SK-N-SH (cell line): ENCODE measurements at regions not wholly inside any gene's neighbourhood (a gene's known extent, or its start where the extent isn't known, plus 50 kb on each side); places are given as distances from the start of the nearest gene placed in this dataset.

Experiments
- CTCF ChIA-PET: fragments of 300-600, 350-600 bp; formaldehyde crosslinking; extraction: SDS; loops from one replicate; lab custom pipeline; 2021; lab: Yijun Ruan, JAX
- POLR2A ChIA-PET: fragments of 350-600 bp; sonication (Branson Sonifier 250); formaldehyde crosslinking; extraction: SDS; loops from one replicate; lab custom pipeline; 2020; ENCODE audit warnings: antibody characterized with exemption, inconsistent platforms; lab: Yijun Ruan, JAX
- DNase-seq: peaks from one replicate; pipeline ENCODE4 v3.0.0; 2012
- H2AFZ ChIP-seq: fragments of 200-600 bp; sonication (generic); 2 replicates; pipeline ENCODE4 v1.8.1; 2016; ENCODE audit warnings: antibody characterized with exemption, mild to moderate bottlenecking, low read depth
- H3F3A ChIP-seq: fragments of 200-600 bp; sonication (generic); replicated peaks from 2 replicates; pipeline ENCODE3; 2016; ENCODE audit warnings: antibody characterized with exemption, mild to moderate bottlenecking; ENCODE audit not compliant: insufficient read depth
- H3K27ac ChIP-seq, 2 experiments: fragments of 200-500 bp in 1 of 2; fragments of 200-600 bp in 1 of 2; sonication (Bioruptor generic) in 1 of 2; sonication (generic), shearing (Covaris generic) in 1 of 2; 2 replicates each; pipeline versions ENCODE4 v1.5.1 to v1.6.1; 2014 to 2016; ENCODE audit warnings: low read depth in 2 of 2, inconsistent platforms in 1 of 2, low read length in 1 of 2, mild to moderate bottlenecking in 1 of 2, mixed read lengths in 1 of 2
- H3K27me3 ChIP-seq: fragments of 200-600 bp; sonication (generic), shearing (Covaris generic); 2 replicates; pipeline ENCODE4 v1.6.1; 2016; ENCODE audit warnings: mixed run types; ENCODE audit not compliant: insufficient read depth
- H3K36me3 ChIP-seq, 2 experiments: fragments of 200-500 bp in 1 of 2; fragments of 200-600 bp in 1 of 2; sonication (Bioruptor generic) in 1 of 2; sonication (generic) in 1 of 2; replicated peaks in 1 of 2; 2 replicates each; pipeline versions ENCODE3 to v1.5.1; 2014 to 2016; ENCODE audit warnings: low read length in 1 of 2, mild to moderate bottlenecking in 1 of 2; ENCODE audit not compliant: insufficient read depth in 2 of 2, control insufficient read depth in 1 of 2
- H3K4me1 ChIP-seq, 2 experiments: fragments of 200-500 bp in 1 of 2; fragments of 200-600 bp in 1 of 2; sonication (Bioruptor generic) in 1 of 2; sonication (generic), shearing (Covaris generic) in 1 of 2; 2 replicates each; pipeline versions ENCODE4 v1.5.1 to v1.6.1; 2014 to 2016; ENCODE audit warnings: low read depth in 1 of 2, low read length in 1 of 2, mixed run types in 1 of 2; ENCODE audit not compliant: insufficient read depth in 2 of 2, control insufficient read depth in 1 of 2
- H3K4me2 ChIP-seq: fragments of 200-600 bp; sonication (generic), shearing (Covaris generic); 2 replicates; pipeline ENCODE4 v1.6.1; 2017; ENCODE audit warnings: mixed run types
- H3K4me3 ChIP-seq, 2 experiments: fragments of 200-500 bp in 1 of 2; fragments of 200-600 bp in 1 of 2; sonication (Bioruptor generic) in 1 of 2; sonication (generic), shearing (Covaris generic) in 1 of 2; 2 replicates each; pipeline versions ENCODE4 v1.5.1 to v1.8.1; 2014 to 2016; ENCODE audit warnings: low read depth in 2 of 2, inconsistent platforms in 1 of 2, low read length in 1 of 2, mild to moderate bottlenecking in 1 of 2, mixed read lengths in 1 of 2, moderate library complexity in 1 of 2
- H3K79me2 ChIP-seq: fragments of 200-600 bp; sonication (generic); 2 replicates; pipeline ENCODE4 v1.8.1; 2017; ENCODE audit warnings: mild to moderate bottlenecking; ENCODE audit not compliant: insufficient read depth
- H3K9ac ChIP-seq: fragments of 200-600 bp; sonication (generic); 2 replicates; pipeline ENCODE4 v1.6.1; 2017; ENCODE audit warnings: mixed run types
- H3K9me2 ChIP-seq: fragments of 200-600 bp; sonication (generic); 2 replicates; pipeline ENCODE4 v1.6.1; 2017; ENCODE audit warnings: mixed run types
- H3K9me3 ChIP-seq: fragments of 200-600 bp; sonication (generic); 2 replicates; pipeline ENCODE4 v1.6.1; 2017; ENCODE audit warnings: mixed run types, mild to moderate bottlenecking, moderate library complexity
- H4K20me1 ChIP-seq: fragments of 200-600 bp; sonication (generic); 2 replicates; pipeline ENCODE4 v1.6.1; 2017; ENCODE audit warnings: mild to moderate bottlenecking, mixed run types; ENCODE audit not compliant: insufficient read depth
- CHD2 ChIP-seq: fragments of 150-350 bp; IDR thresholded peaks from 2 replicates; pipeline ENCODE4 v1.6.1; 2018; ENCODE audit warnings: low read length; ENCODE audit not compliant: partially characterized antibody
- ELF1 ChIP-seq: IDR thresholded peaks from 2 replicates; pipeline ENCODE4 v1.4.0; 2012
- EZH2phosphoT487 ChIP-seq: fragments of 200-600 bp; sonication (generic); IDR thresholded peaks from 2 replicates; pipeline ENCODE4 v1.6.1; 2017; ENCODE audit warnings: low read depth, mixed run types, mild to moderate bottlenecking, antibody characterized with exemption, moderate library complexity, borderline replicate concordance
- FOSL2 ChIP-seq: IDR thresholded peaks from 2 replicates; pipeline ENCODE4 v1.4.0; 2012; ENCODE audit warnings: low read depth, mild to moderate bottlenecking, moderate library complexity, borderline replicate concordance
- GATA2 ChIP-seq: sonication (generic); formaldehyde crosslinking; IDR thresholded peaks from 2 replicates; pipeline ENCODE4 v1.5.0; 2020; ENCODE audit warnings: mild to moderate bottlenecking, missing genetic modification reagents
- MEF2A ChIP-seq: IDR thresholded peaks from 2 replicates; pipeline ENCODE4 v1.4.0; 2012; ENCODE audit warnings: low read depth, borderline replicate concordance
- MXI1 ChIP-seq: IDR thresholded peaks from 2 replicates; pipeline ENCODE4 v1.6.1; 2012; ENCODE audit warnings: mild to moderate bottlenecking, low read depth, low read length, improper control_type of control experiment
- NRF1 ChIP-seq: IDR thresholded peaks from 2 replicates; pipeline ENCODE4 v1.6.1; 2012; ENCODE audit warnings: low read depth, mild to moderate bottlenecking, low read length
- POLR2AphosphoS5 ChIP-seq: IDR thresholded peaks from 2 replicates; pipeline ENCODE4 v1.6.1; 2012; ENCODE audit warnings: low read depth, low read length
- RCOR1 ChIP-seq: fragments of 150-350 bp; IDR thresholded peaks from 2 replicates; pipeline ENCODE4 v1.6.1; 2017; ENCODE audit warnings: antibody characterized with exemption, low read length
- RXRA ChIP-seq: IDR thresholded peaks from 2 replicates; pipeline ENCODE4 v1.4.0; 2012; ENCODE audit warnings: low read depth, mild to moderate bottlenecking, borderline replicate concordance
- SIN3A ChIP-seq: IDR thresholded peaks from 2 replicates; pipeline ENCODE4 v1.6.1; 2012; ENCODE audit warnings: low read depth, mild to moderate bottlenecking, low read length, moderate library complexity, borderline replicate concordance
- TEAD4 ChIP-seq: IDR thresholded peaks from 2 replicates; pipeline ENCODE4 v1.4.0; 2012; ENCODE audit warnings: mild to moderate bottlenecking, borderline replicate concordance; ENCODE audit not compliant: insufficient read depth
- WGBS: methylation state at CpG from one replicate; pipeline ENCODE4 v1.1.6; 2017; ENCODE audit warnings: low lambda C conversion rate; 5-methylcytosine and 5-hydroxymethylcytosine counted together
- TF ChIP-seq, protein P1 (sequence below): IDR thresholded peaks from 2 replicates; pipeline ENCODE4 v1.4.0; 2012; ENCODE audit warnings: low read depth
- TF ChIP-seq, protein P2 (sequence below): fragments of 150-350 bp; IDR thresholded peaks from 2 replicates; pipeline ENCODE4 v1.6.1; 2016; ENCODE audit warnings: mild to moderate bottlenecking, low read depth, low read length
- TF ChIP-seq, protein P3 (sequence below): fragments of 150-350 bp; IDR thresholded peaks from 2 replicates; pipeline ENCODE4 v1.6.1; 2017; ENCODE audit warnings: antibody characterized with exemption, low read length, low read depth, borderline replicate concordance
- TF ChIP-seq, protein P4 (sequence below): fragments of 200-600 bp; sonication (generic); IDR thresholded peaks from 2 replicates; pipeline ENCODE4 v1.6.1; 2017; ENCODE audit warnings: antibody characterized with exemption, mild to moderate bottlenecking, moderate library complexity
- TF ChIP-seq, protein P5 (sequence below): IDR thresholded peaks from 2 replicates; pipeline ENCODE4 v1.4.0; 2012; ENCODE audit warnings: low read depth, borderline replicate concordance

DNA sequence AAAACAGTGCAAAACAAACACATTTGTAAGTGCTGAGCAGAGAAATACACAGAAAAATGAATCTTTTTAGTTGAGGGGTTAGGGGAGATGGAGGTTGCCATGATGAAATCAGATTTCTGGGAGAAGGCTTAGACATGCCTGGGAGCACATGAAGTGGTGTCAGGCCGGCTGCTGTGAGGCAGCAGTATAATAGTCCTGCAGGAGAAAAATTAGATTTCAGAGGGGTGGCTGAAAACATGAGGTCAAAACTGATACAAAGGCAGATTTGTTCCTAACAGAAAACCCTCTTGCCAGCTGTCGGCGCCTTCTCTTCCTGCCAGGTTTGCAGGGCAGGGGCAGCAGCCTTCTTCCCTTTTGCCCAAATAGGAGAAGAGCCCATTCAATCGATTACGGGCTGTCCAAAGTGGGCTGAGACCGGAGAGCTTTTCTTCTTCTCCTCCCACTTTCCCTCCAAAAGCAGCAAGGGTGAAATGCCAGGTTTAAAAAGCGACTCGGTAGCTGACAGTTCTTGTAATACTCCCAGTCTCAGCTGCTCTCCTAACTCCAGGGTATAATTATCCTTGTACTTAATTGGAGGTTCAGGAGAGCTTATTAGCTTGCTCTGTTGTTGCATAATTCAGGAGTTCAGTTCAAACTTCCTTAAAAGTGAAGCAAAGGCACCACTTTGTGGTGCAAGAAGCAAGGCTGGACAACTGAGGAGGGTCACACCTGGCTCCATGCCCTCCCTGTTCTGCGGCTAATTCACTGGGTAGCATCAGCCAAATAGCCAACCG is 80.0 kb downstream of the PCTP start:
- TF ChIP-seq TEAD4 (no peak), NRF1 (no peak), FOSL2 (no peak), MXI1 (peak; percentile 63), RXRA (no peak), ELF1 (no peak), RCOR1 (no peak), GATA2 (CRISPR knock-in tag) (peak; percentile 42), POLR2AphosphoS5 (no peak), MEF2A (no peak), CHD2 (peak; percentile 26), SIN3A (no peak), EZH2phosphoT487 (no peak)
- TF ChIP-seq, protein P1, sequence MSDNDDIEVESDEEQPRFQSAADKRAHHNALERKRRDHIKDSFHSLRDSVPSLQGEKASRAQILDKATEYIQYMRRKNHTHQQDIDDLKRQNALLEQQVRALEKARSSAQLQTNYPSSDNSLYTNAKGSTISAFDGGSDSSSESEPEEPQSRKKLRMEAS = no peak
- TF ChIP-seq, protein P2, sequence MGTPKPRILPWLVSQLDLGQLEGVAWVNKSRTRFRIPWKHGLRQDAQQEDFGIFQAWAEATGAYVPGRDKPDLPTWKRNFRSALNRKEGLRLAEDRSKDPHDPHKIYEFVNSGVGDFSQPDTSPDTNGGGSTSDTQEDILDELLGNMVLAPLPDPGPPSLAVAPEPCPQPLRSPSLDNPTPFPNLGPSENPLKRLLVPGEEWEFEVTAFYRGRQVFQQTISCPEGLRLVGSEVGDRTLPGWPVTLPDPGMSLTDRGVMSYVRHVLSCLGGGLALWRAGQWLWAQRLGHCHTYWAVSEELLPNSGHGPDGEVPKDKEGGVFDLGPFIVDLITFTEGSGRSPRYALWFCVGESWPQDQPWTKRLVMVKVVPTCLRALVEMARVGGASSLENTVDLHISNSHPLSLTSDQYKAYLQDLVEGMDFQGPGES = no peak
- TF ChIP-seq, protein P3, sequence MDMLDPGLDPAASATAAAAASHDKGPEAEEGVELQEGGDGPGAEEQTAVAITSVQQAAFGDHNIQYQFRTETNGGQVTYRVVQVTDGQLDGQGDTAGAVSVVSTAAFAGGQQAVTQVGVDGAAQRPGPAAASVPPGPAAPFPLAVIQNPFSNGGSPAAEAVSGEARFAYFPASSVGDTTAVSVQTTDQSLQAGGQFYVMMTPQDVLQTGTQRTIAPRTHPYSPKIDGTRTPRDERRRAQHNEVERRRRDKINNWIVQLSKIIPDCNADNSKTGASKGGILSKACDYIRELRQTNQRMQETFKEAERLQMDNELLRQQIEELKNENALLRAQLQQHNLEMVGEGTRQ = no peak
- TF ChIP-seq, protein P4, sequence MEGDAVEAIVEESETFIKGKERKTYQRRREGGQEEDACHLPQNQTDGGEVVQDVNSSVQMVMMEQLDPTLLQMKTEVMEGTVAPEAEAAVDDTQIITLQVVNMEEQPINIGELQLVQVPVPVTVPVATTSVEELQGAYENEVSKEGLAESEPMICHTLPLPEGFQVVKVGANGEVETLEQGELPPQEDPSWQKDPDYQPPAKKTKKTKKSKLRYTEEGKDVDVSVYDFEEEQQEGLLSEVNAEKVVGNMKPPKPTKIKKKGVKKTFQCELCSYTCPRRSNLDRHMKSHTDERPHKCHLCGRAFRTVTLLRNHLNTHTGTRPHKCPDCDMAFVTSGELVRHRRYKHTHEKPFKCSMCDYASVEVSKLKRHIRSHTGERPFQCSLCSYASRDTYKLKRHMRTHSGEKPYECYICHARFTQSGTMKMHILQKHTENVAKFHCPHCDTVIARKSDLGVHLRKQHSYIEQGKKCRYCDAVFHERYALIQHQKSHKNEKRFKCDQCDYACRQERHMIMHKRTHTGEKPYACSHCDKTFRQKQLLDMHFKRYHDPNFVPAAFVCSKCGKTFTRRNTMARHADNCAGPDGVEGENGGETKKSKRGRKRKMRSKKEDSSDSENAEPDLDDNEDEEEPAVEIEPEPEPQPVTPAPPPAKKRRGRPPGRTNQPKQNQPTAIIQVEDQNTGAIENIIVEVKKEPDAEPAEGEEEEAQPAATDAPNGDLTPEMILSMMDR = no peak
- TF ChIP-seq, protein P5, sequence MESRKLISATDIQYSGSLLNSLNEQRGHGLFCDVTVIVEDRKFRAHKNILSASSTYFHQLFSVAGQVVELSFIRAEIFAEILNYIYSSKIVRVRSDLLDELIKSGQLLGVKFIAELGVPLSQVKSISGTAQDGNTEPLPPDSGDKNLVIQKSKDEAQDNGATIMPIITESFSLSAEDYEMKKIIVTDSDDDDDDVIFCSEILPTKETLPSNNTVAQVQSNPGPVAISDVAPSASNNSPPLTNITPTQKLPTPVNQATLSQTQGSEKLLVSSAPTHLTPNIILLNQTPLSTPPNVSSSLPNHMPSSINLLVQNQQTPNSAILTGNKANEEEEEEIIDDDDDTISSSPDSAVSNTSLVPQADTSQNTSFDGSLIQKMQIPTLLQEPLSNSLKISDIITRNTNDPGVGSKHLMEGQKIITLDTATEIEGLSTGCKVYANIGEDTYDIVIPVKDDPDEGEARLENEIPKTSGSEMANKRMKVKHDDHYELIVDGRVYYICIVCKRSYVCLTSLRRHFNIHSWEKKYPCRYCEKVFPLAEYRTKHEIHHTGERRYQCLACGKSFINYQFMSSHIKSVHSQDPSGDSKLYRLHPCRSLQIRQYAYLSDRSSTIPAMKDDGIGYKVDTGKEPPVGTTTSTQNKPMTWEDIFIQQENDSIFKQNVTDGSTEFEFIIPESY = no peak
- Histone ChIP-seq H3K79me2 (no peaks in the 10 kb centered on the region), H3K9me2 (no peaks in the 10 kb centered on the region), H3K4me2 (no peak overlapping the region), H3K9me3 (no peaks in the 10 kb centered on the region), H3K36me3 (no peaks in the 10 kb centered on the region), H3K4me3 (no peak overlapping the region), H2AFZ (no peak overlapping the region), H3K9ac (no peak overlapping the region), H3K27ac (peak overlapping the region in 1 of 2 experiments; percentile 35; a peak in 1 of 4 replicates), H3K27me3 (peaks cover 15% of the 10 kb centered on the region; the same call in 1 of the 2 replicates), H3F3A (no peaks in the 10 kb centered on the region), H3K4me1 (peaks cover 0 to 12% of the 10 kb centered on the region in 2 experiments; a peak in 2 of 4 replicates), H4K20me1 (no peaks in the 10 kb centered on the region)
- ChIA-PET POLR2A (no interaction called here), CTCF (interaction anchor here (0.9 to 7.8 kb wide), 7 partner anchors 14 to 303 kb away, joined by 3 to 44 read pairs (median 4); no protein-coding TSS in a partner anchor)
- 24% methylated on average over 10 of the region's 10 CpGs for WGBS
- peak; percentile 54 for DNase-seq
